SU-DHL-6 (cell line): ENCODE measurements at regions not wholly inside any gene's neighbourhood (a gene's known extent, or its start where the extent isn't known, plus 50 kb on each side); places are given as distances from the start of the nearest gene placed in this dataset.

Experiments used
- H2AFZ ChIP-seq: fragments of 200-600 bp; sonication (generic); 2 replicates; pipeline ENCODE4 v1.6.1; 2014; ENCODE audit warnings: low read depth, mild to moderate bottlenecking, moderate library complexity, mixed read lengths, antibody characterized with exemption, low read length; ENCODE audit not compliant: severe bottlenecking
- H3F3A ChIP-seq: fragments of 200-600 bp; shearing (Covaris generic); 2 replicates; pipeline ENCODE4 v1.6.0; 2016; ENCODE audit warnings: antibody characterized with exemption, mild to moderate bottlenecking; ENCODE audit not compliant: insufficient read depth
- H3K27ac ChIP-seq: fragments of 200-600 bp; sonication (generic); 2 replicates; pipeline ENCODE4 v1.5.1; 2016; ENCODE audit warnings: low read depth, mild to moderate bottlenecking, low read length, moderate library complexity, mixed read lengths
- H3K27me3 ChIP-seq: fragments of 200-600 bp; sonication (generic), shearing (Covaris generic); 2 replicates; pipeline ENCODE4 v1.6.0; 2014; ENCODE audit warnings: mild to moderate bottlenecking, low read length
- H3K36me3 ChIP-seq: fragments of 200-600 bp; sonication (generic); 2 replicates; pipeline ENCODE4 v1.6.1; 2014; ENCODE audit warnings: mild to moderate bottlenecking, low read length, mixed read lengths
- H3K4me2 ChIP-seq: fragments of 300-600, 200-600 bp; shearing (Covaris generic), sonication (generic); 2 replicates; pipeline ENCODE4 v1.6.0; 2014; ENCODE audit warnings: low read length, low read depth, mild to moderate bottlenecking; ENCODE audit not compliant: poor library complexity, severe bottlenecking
- H3K4me3 ChIP-seq: fragments of 200-600 bp; sonication (generic); 2 replicates; pipeline ENCODE4 v1.5.1; 2014; ENCODE audit warnings: antibody characterized with exemption, low read length, mild to moderate bottlenecking, mixed read lengths; ENCODE audit not compliant: insufficient read depth, poor library complexity, severe bottlenecking
- H3K79me2 ChIP-seq: fragments of 200-600 bp; sonication (generic); 2 replicates; pipeline ENCODE4 v1.6.1; 2014; ENCODE audit warnings: mild to moderate bottlenecking, low read length, moderate library complexity; ENCODE audit not compliant: insufficient read depth
- H3K9ac ChIP-seq: fragments of 200-600 bp; sonication (generic); 2 replicates; pipeline ENCODE4 v1.7.0; 2014; ENCODE audit warnings: mild to moderate bottlenecking, low read length
- H3K9me2 ChIP-seq: fragments of 200-600 bp; sonication (generic); replicated peaks from 2 replicates; pipeline ENCODE4 v1.6.1; 2014; ENCODE audit warnings: low read length; ENCODE audit not compliant: insufficient read depth
- H3K9me3 ChIP-seq: fragments of 200-600 bp; sonication (generic); 2 replicates; pipeline ENCODE4 v1.6.1; 2014; ENCODE audit warnings: low read length, mixed read lengths; ENCODE audit not compliant: insufficient read depth
- H4K20me1 ChIP-seq: fragments of 200-600 bp; sonication (generic); 2 replicates; pipeline ENCODE4 v1.6.1; 2014; ENCODE audit warnings: low read depth, mild to moderate bottlenecking, antibody characterized with exemption, low read length, moderate library complexity, mixed read lengths
- CTCF ChIP-seq: fragments of 200-600 bp; sonication (generic); IDR thresholded peaks from one replicate; pipeline ENCODE4 v1.5.1; 2017; ENCODE audit warnings: antibody characterized with exemption, mild to moderate bottlenecking, low read length, moderate library complexity; ENCODE audit not compliant: insufficient read depth, poor library complexity, severe bottlenecking
- EZH2phosphoT487 ChIP-seq: fragments of 200-600 bp; sonication (generic), shearing (Covaris generic); conservative IDR thresholded peaks from 2 replicates; pipeline ENCODE4 v1.6.1; 2018; ENCODE audit warnings: mild to moderate bottlenecking, antibody characterized with exemption, low read length, moderate library complexity, mixed read lengths

- H3K36me3 ChIP-seq = no peaks in the 10 kb centered on the region
- no peak overlapping the region for H2AFZ ChIP-seq
- no peak for TF ChIP-seq EZH2phosphoT487
- TF ChIP-seq CTCF = no peak
- H4K20me1 ChIP-seq = no peaks in the 10 kb centered on the region
- no peaks in the 10 kb centered on the region for H3K79me2 ChIP-seq
- H3K27ac ChIP-seq = no peak overlapping the region
- no peak overlapping the region for H3K4me2 ChIP-seq
- no peaks in the 10 kb centered on the region for H3K9me2 ChIP-seq
- no peaks in the 10 kb centered on the region for H3K9me3 ChIP-seq
- H3K9ac ChIP-seq = no peak overlapping the region
- H3K27me3 ChIP-seq = no peaks in the 10 kb centered on the region
- H3F3A ChIP-seq = no peaks in the 10 kb centered on the region
- no peak overlapping the region for H3K4me3 ChIP-seq
Observed at GRCh38 chr13:82076496-82076895, 1735.6 kb upstream of the SPRY2 start.

GRCh38 chr13:82070416-82070815 lies 1729.5 kb upstream of the SPRY2 start:
- no peak for TF ChIP-seq EZH2phosphoT487
- no peak for TF ChIP-seq CTCF
- Histone ChIP-seq H3K9me3 (no peaks in the 10 kb centered on the region), H4K20me1 (no peaks in the 10 kb centered on the region), H3K36me3 (no peaks in the 10 kb centered on the region), H3K9ac (no peak overlapping the region), H3K4me3 (no peak overlapping the region), H3F3A (no peaks in the 10 kb centered on the region), H3K79me2 (no peaks in the 10 kb centered on the region), H3K27me3 (no peaks in the 10 kb centered on the region), H3K4me2 (no peak overlapping the region), H3K9me2 (no peaks in the 10 kb centered on the region), H2AFZ (no peak overlapping the region), H3K27ac (no peak overlapping the region)

GRCh38 chr13:82062772-82063171 lies 1721.8 kb upstream of the SPRY2 start:
- no peaks in the 10 kb centered on the region for H3K36me3 ChIP-seq
- H3K9me3 ChIP-seq = no peaks in the 10 kb centered on the region
- H3K4me3 ChIP-seq = no peak overlapping the region
- no peaks in the 10 kb centered on the region for H3K9me2 ChIP-seq
- no peak for TF ChIP-seq EZH2phosphoT487
- TF ChIP-seq CTCF = no peak
- no peaks in the 10 kb centered on the region for H3F3A ChIP-seq
- H3K27me3 ChIP-seq = no peaks in the 10 kb centered on the region
- H3K27ac ChIP-seq = no peak overlapping the region
- H3K79me2 ChIP-seq = no peaks in the 10 kb centered on the region
- H3K4me2 ChIP-seq = no peak overlapping the region
- H2AFZ ChIP-seq = no peak overlapping the region
- H4K20me1 ChIP-seq = no peaks in the 10 kb centered on the region
- H3K9ac ChIP-seq = no peak overlapping the region
